GM20000 (cell line): ENCODE measurements at regions not wholly inside any gene's neighbourhood (a gene's known extent, or its start where the extent isn't known, plus 50 kb on each side); places are given as distances from the start of the nearest gene placed in this dataset.

Source experiments
- DNase-seq: peaks from one replicate; pipeline ENCODE4 v3.0.0; 2012; ENCODE audit warnings: low spot score
- CTCF ChIP-seq: IDR thresholded peaks from 2 replicates; pipeline ENCODE4 v1.5.1; 2012; ENCODE audit warnings: mild to moderate bottlenecking, control low read depth; ENCODE audit errors: extremely low read depth, missing control alignments

DNA sequence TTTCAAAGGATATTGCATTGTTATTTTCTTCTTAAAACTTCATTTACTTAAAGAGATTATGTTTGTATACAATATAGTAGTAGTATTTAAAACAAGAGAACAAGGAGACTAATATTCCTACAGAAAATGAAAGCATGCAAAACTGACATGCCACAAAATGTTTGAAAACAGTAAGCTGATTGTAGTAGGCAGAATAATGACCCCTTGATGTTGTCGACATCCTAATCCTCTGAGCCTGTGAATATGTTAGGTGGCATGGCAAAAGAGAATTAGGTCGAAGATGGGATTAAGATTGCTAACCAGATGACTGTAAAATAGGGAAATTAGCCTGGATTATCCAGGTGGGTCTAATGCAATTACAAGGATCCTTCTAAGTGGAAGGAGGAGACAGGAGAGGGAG lies 522.2 kb upstream of the NR3C2 start:
- TF ChIP-seq CTCF: no peak
- DNase-seq: no peak

DNA sequence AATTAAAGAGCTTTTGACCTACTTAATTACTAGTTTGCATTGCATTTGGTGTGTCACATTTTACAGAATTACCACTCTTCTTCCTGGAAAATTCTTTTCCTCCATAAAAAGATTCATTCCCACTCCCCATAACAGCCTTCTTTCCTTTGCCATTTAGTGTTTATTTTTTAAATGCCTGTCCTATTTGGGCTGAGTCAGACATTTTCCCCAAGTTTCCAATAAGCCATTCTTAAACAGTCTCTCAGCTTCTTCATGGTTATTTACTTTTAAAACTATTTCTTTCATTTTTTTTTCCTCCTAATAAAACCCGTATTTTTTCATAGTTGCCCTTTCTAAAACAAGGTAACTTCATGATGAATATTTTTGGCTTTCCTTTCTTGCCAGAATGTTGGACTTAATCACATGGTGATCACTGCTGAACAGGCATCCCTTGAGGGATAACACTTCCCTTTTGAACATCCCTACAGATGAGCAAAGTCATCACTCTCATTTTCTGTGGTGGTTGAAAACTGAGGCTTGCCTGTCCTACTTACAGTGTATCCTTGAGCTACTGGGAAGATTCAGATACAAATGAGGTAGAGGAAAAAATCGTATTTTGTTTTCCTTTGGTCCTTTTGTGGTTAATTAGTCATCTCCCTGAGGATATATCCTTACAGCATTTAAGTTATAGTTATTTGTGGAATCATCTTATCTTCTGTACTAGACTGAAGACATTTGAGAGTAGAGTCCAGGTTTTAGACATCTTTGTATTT lies 520.5 kb upstream of the NR3C2 start:
- no peak for TF ChIP-seq CTCF
- DNase-seq: no peak

GRCh38 chr4:148961526-148961925 lies 519.3 kb upstream of the NR3C2 start:
- no peak for TF ChIP-seq CTCF
- no peak for DNase-seq

DNA sequence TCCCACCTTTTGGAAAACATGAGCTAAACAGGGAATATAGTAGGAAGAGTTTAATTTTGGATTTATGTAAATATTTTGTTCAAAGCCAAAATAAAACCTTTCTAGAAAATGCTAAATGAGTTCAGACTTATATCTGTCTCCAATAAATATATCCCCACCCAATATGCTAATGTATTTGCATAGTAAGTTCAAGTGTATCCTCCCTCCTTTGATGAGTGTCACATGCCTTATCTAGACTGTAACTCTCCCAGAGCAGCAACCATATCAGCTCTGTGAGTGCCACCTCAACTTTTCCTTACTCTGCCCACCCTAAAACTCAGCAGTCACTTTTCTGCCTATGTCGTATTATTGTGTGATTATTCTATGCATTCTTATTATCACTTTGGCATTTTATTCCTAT lies 516.1 kb upstream of the NR3C2 start:
- no peak for TF ChIP-seq CTCF
- no peak for DNase-seq

GRCh38 chr4:148955564-148956297 lies 513.5 kb upstream of the NR3C2 start:
- TF ChIP-seq CTCF: no peak

DNA sequence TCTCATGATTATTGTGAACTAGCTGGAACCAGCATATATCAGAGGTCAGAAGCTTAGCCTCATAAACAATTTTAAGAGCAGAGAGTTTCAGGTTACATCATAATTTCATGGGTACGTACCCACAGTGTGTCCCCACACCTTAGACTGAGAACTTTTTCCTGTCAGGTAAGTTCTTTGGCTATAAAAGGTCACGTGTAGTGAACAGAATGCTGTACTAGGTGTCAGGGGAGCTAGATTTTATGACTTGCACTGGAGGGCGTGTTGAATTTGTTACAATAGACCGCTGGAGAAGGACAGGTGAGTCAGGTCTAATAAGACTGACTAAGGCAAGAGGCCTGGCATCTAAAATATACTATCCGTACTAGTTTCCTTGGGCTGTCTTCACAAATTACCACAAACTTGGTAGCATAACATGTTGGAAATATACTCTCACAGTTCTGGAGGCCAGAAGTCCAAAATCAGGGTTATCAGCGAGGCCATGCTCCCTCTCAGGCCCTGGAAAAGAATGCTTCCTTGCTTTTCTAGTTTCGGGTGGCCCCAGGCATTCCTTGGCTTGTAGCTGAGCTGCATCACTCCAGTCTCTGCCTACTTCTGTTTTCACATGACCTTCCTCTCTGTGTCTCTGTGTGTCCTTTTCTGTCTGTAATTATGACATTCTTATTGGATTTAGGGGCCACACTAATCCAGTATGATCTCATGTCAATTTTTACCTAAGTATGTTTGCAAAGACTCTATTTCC lies 512.0 kb upstream of the NR3C2 start:
- DNase-seq: no peak
- TF ChIP-seq CTCF: no peak

More at GRCh38 chr4:148955564-148956297, 513.5 kb upstream of the NR3C2 start:
- DNase-seq: no peak

- no peak for TF ChIP-seq CTCF
- no peak for DNase-seq
Measured at GRCh38 chr4:148951346-148951745, 509.1 kb upstream of the NR3C2 start.
